ENCODE measurements at regions not wholly inside any gene's neighbourhood (a gene's known extent, or its start where the extent isn't known, plus 50 kb on each side); places are given as distances from the start of the nearest gene placed in this dataset.
A peak's percentile ranks its signal among the peaks of the same experiment; 100 is the strongest.

DNA sequence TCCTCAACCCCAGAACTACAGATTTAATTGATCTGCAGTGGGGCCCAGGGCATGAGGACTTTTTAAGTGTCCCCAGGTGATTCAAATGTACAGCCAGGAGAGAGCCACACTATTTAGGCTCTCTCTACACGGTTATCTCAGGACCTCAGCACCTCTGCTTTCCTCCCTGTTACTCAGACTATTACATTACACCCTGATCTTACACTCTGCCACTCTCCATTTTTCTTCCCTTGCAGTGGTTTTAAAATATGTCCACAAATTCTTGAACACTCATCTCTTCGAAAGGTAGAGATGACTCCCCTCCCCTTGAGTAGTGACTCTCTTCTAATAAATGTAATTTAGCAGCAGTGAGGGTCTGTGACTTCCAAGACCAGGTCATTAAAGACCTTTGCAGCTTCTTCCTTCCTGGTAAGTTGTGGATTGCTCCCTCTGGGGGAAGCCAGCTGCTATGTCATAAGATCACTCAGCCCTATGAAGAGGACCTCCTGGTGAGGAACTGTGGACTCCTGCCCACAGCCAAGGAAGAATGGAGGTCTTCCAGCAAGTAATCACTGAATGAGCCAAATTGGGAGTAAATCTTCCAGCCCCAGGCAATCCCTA, 87.5 kb upstream of the SSBP2 start:
- intact Hi-C loops (cut with DNase I) = no loop called here
- no peaks in the 10 kb centered on the region for H3K9me3 ChIP-seq
- H3K27ac ChIP-seq = no peak overlapping the region
- TF ChIP-seq, protein P1, sequence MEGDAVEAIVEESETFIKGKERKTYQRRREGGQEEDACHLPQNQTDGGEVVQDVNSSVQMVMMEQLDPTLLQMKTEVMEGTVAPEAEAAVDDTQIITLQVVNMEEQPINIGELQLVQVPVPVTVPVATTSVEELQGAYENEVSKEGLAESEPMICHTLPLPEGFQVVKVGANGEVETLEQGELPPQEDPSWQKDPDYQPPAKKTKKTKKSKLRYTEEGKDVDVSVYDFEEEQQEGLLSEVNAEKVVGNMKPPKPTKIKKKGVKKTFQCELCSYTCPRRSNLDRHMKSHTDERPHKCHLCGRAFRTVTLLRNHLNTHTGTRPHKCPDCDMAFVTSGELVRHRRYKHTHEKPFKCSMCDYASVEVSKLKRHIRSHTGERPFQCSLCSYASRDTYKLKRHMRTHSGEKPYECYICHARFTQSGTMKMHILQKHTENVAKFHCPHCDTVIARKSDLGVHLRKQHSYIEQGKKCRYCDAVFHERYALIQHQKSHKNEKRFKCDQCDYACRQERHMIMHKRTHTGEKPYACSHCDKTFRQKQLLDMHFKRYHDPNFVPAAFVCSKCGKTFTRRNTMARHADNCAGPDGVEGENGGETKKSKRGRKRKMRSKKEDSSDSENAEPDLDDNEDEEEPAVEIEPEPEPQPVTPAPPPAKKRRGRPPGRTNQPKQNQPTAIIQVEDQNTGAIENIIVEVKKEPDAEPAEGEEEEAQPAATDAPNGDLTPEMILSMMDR (IDR thresholded peaks at IDR 0.05) = peak; percentile 37
- no peak overlapping the region for H3K4me3 ChIP-seq
- no peak for DNase-seq
- H3K27me3 ChIP-seq (ENCODE audit: insufficient read depth in 3 of 3, low read length in 2 of 3) = no peaks in the 10 kb centered on the region
- ATAC-seq = peak; percentile 42 to 70 (median 59)
- H3K36me3 ChIP-seq (ENCODE audit: insufficient read depth in 1 of 2, low read depth in 1 of 2) = no peaks in the 10 kb centered on the region
- 62 to 70% (median 64%) methylated on average over 2 of the region's 2 CpGs for whole genome bisulfite sequencing, 3 donors
- peaks cover 13% of the 10 kb centered on the region for H3K4me1 ChIP-seq

DNA sequence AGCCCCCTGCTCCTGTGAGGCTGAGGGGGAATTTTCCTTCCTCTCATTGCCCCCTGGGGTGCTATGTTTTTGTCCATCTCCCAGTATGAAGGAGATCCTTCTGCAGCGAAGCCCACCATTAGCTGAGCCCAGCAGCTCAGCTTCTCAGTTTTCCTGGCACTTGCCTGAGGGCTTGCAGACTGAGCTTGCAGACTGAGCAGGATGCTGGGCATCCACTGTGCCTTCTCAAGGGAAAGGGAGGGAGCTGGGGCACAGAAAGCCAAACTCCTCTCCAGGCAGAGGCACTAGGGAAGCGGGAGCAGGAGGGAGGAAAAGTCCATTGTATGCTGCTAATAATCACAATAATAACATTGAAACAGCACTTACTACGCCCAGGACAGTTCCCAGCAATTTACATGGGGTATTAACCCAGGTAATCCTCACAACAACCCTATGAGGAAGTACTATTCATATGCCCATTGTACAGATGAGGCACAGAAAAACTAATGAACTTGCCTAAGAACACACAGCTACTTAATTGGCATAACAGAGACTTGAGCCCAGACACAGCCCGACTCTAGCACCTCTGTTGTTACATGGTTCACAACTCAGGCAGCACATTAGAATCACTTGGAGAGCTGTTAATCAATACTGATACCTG, 86.9 kb upstream of the SSBP2 start:
- H3K27me3 ChIP-seq (ENCODE audit: insufficient read depth in 3 of 3, low read length in 2 of 3) = no peaks in the 10 kb centered on the region
- H3K4me3 ChIP-seq = no peak overlapping the region
- no peak overlapping the region for H3K27ac ChIP-seq
- no peaks in the 10 kb centered on the region for H3K36me3 ChIP-seq (ENCODE audit: insufficient read depth in 1 of 2, low read depth in 1 of 2)
- WGBS, 3 donors = 82 to 89% (median 89%) methylated on average over 4 of the region's 4 CpGs
- no peaks in the 10 kb centered on the region for H3K9me3 ChIP-seq
- TF ChIP-seq, protein P1 (IDR thresholded peaks at IDR 0.05) = no peak
- H3K4me1 ChIP-seq = peaks cover 8% of the 10 kb centered on the region
- no peak for DNase-seq
- intact Hi-C loops (cut with DNase I) = no loop called here
- no peak for ATAC-seq

DNA sequence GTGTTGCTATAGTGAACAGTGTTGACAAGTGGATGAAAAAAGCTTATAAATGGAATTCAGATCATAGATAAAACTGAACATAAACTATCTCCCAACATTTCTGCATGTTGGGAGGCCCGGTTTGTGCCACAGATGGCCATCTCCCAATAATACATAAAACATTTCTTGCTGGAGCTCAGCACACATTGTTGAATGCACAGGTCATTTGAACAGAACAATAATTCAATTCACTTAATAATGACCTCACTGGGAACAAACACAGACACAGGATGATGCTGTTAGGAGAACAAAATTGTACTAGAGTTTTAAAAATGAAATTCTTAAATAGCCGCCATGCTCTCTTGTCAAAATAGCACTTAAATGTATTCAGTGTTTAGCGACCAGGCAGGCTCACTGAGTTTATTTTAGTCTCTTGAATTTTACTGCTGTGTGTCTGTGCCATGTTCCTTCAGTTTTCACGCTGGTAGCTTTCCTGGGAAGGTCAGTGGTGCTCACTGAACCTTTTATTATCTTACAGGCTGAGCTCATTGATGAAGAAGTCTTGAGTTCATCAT, 85.0 kb upstream of the SSBP2 start:
- 16 to 48% (median 28%) methylated on average over 4 of the region's 4 CpGs for WGBS, 3 donors
- no peak overlapping the region for H3K4me3 ChIP-seq
- no peaks in the 10 kb centered on the region for H3K9me3 ChIP-seq
- ATAC-seq (peak in 1 of 4 donors; percentile 57), DNase-seq (no peak)
- TF ChIP-seq, protein P1 (IDR thresholded peaks at IDR 0.05) = no peak
- peaks cover 8% of the 10 kb centered on the region for H3K4me1 ChIP-seq
- intact Hi-C loops (cut with DNase I) = no loop called here
- H3K27me3 ChIP-seq (ENCODE audit: insufficient read depth in 3 of 3, low read length in 2 of 3) = no peaks in the 10 kb centered on the region
- no peaks in the 10 kb centered on the region for H3K36me3 ChIP-seq (ENCODE audit: insufficient read depth in 1 of 2, low read depth in 1 of 2)
- H3K27ac ChIP-seq = no peak overlapping the region

DNA sequence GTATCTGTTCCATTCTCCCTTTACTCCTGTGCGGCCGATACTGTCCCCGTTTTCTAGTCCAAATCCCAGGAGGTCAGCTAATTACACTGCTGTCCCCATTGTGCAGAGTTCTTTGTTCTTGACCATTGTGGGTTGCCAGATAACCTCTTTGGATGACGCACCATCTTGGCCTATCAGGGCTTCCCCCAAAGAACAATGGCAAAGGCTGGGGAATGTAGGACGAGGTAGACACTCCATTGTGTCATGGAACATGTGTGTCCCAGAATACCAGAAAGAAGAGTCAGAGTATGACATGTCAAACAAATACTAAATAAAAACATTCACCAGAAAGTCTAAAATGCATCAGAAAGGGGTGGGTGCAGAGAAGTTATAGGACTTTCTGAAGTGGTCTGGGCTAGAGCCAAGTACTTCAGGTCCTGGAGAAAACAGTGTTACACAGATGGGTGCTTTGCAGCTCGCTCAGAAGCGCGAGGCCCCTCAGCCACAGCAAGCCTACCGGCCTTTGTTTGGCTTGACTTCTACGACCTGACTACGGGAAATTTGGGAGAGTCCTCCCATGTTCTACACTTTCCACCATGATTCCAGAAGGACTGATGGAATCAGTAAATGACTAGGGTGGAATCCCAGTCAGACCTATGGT, 83.2 kb upstream of the SSBP2 start:
- no peak for ATAC-seq
- Histone ChIP-seq H3K27ac (no peak overlapping the region), H3K4me3 (no peak overlapping the region), H3K4me1 (peaks cover 8% of the 10 kb centered on the region), H3K9me3 (no peaks in the 10 kb centered on the region), H3K36me3 (ENCODE audit: insufficient read depth in 1 of 2, low read depth in 1 of 2) (no peaks in the 10 kb centered on the region), H3K27me3 (ENCODE audit: insufficient read depth in 3 of 3, low read length in 2 of 3) (no peaks in the 10 kb centered on the region)
- TF ChIP-seq, protein P1 (IDR thresholded peaks at IDR 0.05) = no peak
- intact Hi-C loops (cut with DNase I) = loop anchor here in 1 of 2 donors (5.0 kb wide), 1 partner anchor 37 kb away; no protein-coding TSS in a partner anchor
- WGBS, 3 donors = 91 to 92% (median 92%) methylated on average over 11 of the region's 11 CpGs
- DNase-seq = no peak
